ENCODE measurements at regions not wholly inside any gene's neighbourhood (a gene's known extent, or its start where the extent isn't known, plus 50 kb on each side); places are given as distances from the start of the nearest gene placed in this dataset.

GRCh38 chr5:178793696-178794095 lies 63.2 kb upstream of the ZNF354A start:
- no peak overlapping the region for H3K4me3 ChIP-seq (ENCODE audit: low read depth, low read length)
- no peaks in the 10 kb centered on the region for H3K27me3 ChIP-seq (replicated peaks; ENCODE audit: control insufficient read depth, insufficient read depth, low read length)
- Mint-ChIP-seq H3K4me3 (ENCODE audit: unreplicated experiment) (no peak overlapping the region), H3K9me3 (ENCODE audit: unreplicated experiment) (peaks cover 12% of the 10 kb centered on the region), H3K36me3 (ENCODE audit: insufficient read depth, unreplicated experiment) (no peaks in the 10 kb centered on the region), H3K27me3 (ENCODE audit: insufficient read depth, unreplicated experiment) (no peaks in the 10 kb centered on the region), H3K27ac (ENCODE audit: unreplicated experiment) (no peak overlapping the region), H3K4me1 (ENCODE audit: low read depth, unreplicated experiment) (no peaks in the 10 kb centered on the region)
- TF ChIP-seq CTCF (IDR thresholded peaks at IDR 0.05; ENCODE audit: insufficient read depth in 1 of 2, low read depth in 1 of 2, low read length in 1 of 2, severe bottlenecking in 1 of 2, unreplicated experiment in 1 of 2): no peak
- no peak for DNase-seq
- H3K9me3 ChIP-seq: no peaks in the 10 kb centered on the region
- H3K4me1 ChIP-seq: no peaks in the 10 kb centered on the region
- intact Hi-C loops (cut with micrococcal nuclease; ENCODE audit: unreplicated experiment): no loop called here
- CTCF ChIA-PET: no interaction called here
- POLR2A ChIA-PET: no interaction called here
- no TSS peak for BruUV-seq (replicated peaks)
- no peaks in the 10 kb centered on the region for H3K36me3 ChIP-seq (ENCODE audit: control insufficient read depth, insufficient read depth, low read length)

- DNase-seq: peak; percentile 44 to 57
- no peak for TF ChIP-seq CTCF (IDR thresholded peaks at IDR 0.05; ENCODE audit: insufficient read depth in 1 of 2, low read depth in 1 of 2, low read length in 1 of 2, severe bottlenecking in 1 of 2, unreplicated experiment in 1 of 2)
- no peaks in the 10 kb centered on the region for H3K4me1 Mint-ChIP-seq (ENCODE audit: low read depth, unreplicated experiment)
- no peaks in the 10 kb centered on the region for H3K4me1 ChIP-seq
- no peaks in the 10 kb centered on the region; the same call in 1 of the 2 replicates for H3K9me3 ChIP-seq
- H3K27ac Mint-ChIP-seq (ENCODE audit: unreplicated experiment): no peak overlapping the region
- POLR2A ChIA-PET: no interaction called here
- H3K4me3 ChIP-seq (ENCODE audit: low read depth, low read length): no peak overlapping the region
- H3K36me3 Mint-ChIP-seq (ENCODE audit: insufficient read depth, unreplicated experiment): no peaks in the 10 kb centered on the region
- H3K9me3 Mint-ChIP-seq (ENCODE audit: unreplicated experiment): peaks cover 18% of the 10 kb centered on the region
- BruUV-seq (replicated peaks): no TSS peak
- intact Hi-C loops (cut with micrococcal nuclease; ENCODE audit: unreplicated experiment): no loop called here
- no peaks in the 10 kb centered on the region for H3K27me3 ChIP-seq (replicated peaks; ENCODE audit: control insufficient read depth, insufficient read depth, low read length)
- no peak overlapping the region for H3K4me3 Mint-ChIP-seq (ENCODE audit: unreplicated experiment)
- no peaks in the 10 kb centered on the region for H3K36me3 ChIP-seq (ENCODE audit: control insufficient read depth, insufficient read depth, low read length)
- CTCF ChIA-PET: no interaction called here
- no peaks in the 10 kb centered on the region for H3K27me3 Mint-ChIP-seq (ENCODE audit: insufficient read depth, unreplicated experiment)
Measured at GRCh38 chr5:178793151-178793550, 62.7 kb upstream of the ZNF354A start.

- no peak overlapping the region for H3K4me3 Mint-ChIP-seq (ENCODE audit: unreplicated experiment)
- Histone ChIP-seq H3K9me3 (no peaks in the 10 kb centered on the region; the same call in 1 of the 2 replicates), H3K36me3 (ENCODE audit: control insufficient read depth, insufficient read depth, low read length) (no peaks in the 10 kb centered on the region), H3K4me3 (ENCODE audit: low read depth, low read length) (no peak overlapping the region), H3K27me3 (replicated peaks; ENCODE audit: control insufficient read depth, insufficient read depth, low read length) (no peaks in the 10 kb centered on the region), H3K4me1 (peaks cover 10% of the 10 kb centered on the region)
- no peaks in the 10 kb centered on the region for H3K4me1 Mint-ChIP-seq (ENCODE audit: low read depth, unreplicated experiment)
- H3K27me3 Mint-ChIP-seq (ENCODE audit: insufficient read depth, unreplicated experiment): no peaks in the 10 kb centered on the region
- no peaks in the 10 kb centered on the region for H3K36me3 Mint-ChIP-seq (ENCODE audit: insufficient read depth, unreplicated experiment)
- intact Hi-C loops (cut with micrococcal nuclease; ENCODE audit: unreplicated experiment): no loop called here
- DNase-seq: no peak
- no peak for TF ChIP-seq CTCF (IDR thresholded peaks at IDR 0.05; ENCODE audit: insufficient read depth in 1 of 2, low read depth in 1 of 2, low read length in 1 of 2, severe bottlenecking in 1 of 2, unreplicated experiment in 1 of 2)
- no TSS peak for BruUV-seq (replicated peaks)
- no peak overlapping the region for H3K27ac Mint-ChIP-seq (ENCODE audit: unreplicated experiment)
- POLR2A ChIA-PET: no interaction called here
- peaks cover 20% of the 10 kb centered on the region for H3K9me3 Mint-ChIP-seq (ENCODE audit: unreplicated experiment)
- CTCF ChIA-PET: no interaction called here
Measured at GRCh38 chr5:178791976-178792375, 61.5 kb upstream of the ZNF354A start.
